ENCODE measurements at regions not wholly inside any gene's neighbourhood (a gene's known extent, or its start where the extent isn't known, plus 50 kb on each side); places are given as distances from the start of the nearest gene placed in this dataset.

DNA sequence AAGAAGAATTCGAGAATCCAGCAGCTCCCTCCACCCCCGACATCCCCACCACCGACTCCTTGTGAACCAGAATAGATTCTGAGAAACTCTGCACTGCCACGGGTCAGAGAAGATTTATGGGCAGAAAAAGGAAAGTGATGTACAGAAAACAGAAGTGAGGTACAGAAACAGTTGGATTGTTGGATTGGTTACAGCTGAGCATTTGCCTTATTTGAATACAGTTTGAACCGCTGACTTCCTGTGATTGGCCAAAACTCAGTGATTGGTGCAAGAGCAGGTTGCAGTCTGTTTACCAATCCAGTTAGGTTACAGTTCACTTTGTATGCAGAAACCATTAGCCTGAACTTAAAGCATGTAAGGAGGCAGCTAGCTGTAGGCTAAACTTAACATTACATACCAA is 131.2 kb upstream of the HDDC2 start:
- no peak for TF ChIP-seq EZH2 (IDR thresholded peaks at IDR 0.05; ENCODE audit: low read depth, unreplicated experiment)
- no peak for TF ChIP-seq POLR2AphosphoS5 (IDR thresholded peaks at IDR 0.05; ENCODE audit: low read depth)
- TF ChIP-seq CTCF (conservative IDR thresholded peaks at IDR 0.05; ENCODE audit: low read depth in 2 of 2): no peak

Data from GM23338 (cell line).